NCI-H2107 treated with DMSO at 0.1 percent for 48 hours (cell line): ENCODE measurements at regions not wholly inside any gene's neighbourhood (a gene's known extent, or its start where the extent isn't known, plus 50 kb on each side); places are given as distances from the start of the nearest gene placed in this dataset.

Experiments used
- DNase-seq: peaks from one replicate; lab custom pipeline; 2025; ENCODE audit not compliant: unreplicated experiment; lab: John Stamatoyannopoulos, UW

GRCh38 chr3:34696831-34697230 is 898.4 kb downstream of the PDCD6IP start:
- DNase-seq: no peak

DNA sequence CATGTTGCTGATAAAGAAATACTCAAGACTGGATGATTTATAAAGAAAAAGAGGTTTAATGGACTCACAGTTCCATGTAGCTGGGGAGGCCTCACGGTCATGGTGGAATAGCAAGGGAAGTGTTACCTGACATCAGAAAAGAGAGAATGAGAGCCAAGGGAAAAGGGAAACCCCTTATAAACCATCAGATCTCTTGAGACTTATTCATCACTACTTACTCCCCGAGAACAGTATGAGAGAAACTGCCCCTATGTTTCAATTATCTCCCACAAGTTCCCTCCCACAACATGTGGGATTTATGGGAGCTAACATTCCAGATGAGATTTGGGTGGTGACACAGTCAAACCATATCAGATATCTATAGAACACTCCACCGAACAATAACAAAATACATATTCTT is 904.6 kb downstream of the PDCD6IP start:
- DNase-seq: no peak

- no peak for DNase-seq
Observed at GRCh38 chr3:34724916-34725499, 914.3 kb upstream of the ARPP21 start.

DNA sequence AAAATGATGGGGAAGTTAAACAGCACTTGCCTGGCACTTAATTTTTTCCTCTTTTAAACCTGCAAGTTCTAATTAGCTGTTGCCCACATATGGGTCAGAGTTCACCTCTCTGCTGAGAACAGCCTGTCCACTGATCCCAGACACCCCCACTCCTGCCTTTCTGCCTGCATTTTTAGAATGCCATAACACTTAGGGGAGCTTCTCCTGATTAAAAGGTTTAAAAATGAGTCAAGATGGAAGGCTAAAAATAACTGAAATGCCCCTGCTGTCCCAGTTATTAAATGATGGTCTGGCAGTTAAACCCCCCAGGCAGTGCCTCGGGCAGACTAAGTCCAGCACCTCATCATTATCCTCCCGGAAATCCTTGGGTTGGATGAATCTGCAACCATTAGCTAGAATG is 913.6 kb upstream of the ARPP21 start:
- DNase-seq: no peak

DNA sequence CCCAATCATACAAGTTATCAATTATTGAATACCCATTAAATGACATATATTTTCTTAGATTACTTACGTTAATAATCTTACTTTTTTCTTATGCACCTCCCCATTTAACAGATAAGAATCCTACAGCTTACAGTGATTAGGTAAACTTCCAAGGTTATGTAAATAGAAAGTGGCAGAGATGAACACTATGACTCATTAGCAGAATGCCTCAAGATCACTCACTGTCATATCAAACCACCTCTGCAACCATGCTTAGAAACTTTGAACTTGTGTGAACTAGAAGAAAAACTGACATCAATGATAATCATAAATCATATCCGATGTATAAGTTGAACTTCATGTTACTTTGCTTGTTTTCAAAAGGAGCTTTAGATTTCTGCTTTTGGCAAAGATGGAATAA is 911.6 kb upstream of the ARPP21 start:
- no peak for DNase-seq

DNA sequence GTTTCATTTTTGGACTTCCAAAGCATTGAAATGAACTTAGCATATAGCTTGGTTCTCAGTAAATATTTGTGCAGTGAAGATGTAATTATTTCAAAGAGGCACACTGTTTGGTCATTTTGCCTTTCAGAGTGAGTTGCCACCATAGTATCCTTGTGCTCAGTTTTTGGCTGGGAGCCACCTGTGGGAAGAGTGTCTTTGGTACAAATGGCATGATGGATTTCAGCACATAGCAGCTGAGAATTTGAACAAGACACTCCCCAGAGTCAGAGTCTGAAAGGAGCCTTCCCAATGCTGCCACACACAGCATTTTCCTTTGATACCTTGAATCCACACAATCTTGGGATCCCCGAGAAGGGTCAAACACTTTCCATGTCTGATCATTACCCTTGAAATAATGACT is 897.2 kb upstream of the ARPP21 start:
- DNase-seq: no peak

GRCh38 chr3:34758630-34759261 is 880.6 kb upstream of the ARPP21 start:
- DNase-seq: no peak

- no peak for DNase-seq
Observed at GRCh38 chr3:34777386-34777785, 861.9 kb upstream of the ARPP21 start.

DNA sequence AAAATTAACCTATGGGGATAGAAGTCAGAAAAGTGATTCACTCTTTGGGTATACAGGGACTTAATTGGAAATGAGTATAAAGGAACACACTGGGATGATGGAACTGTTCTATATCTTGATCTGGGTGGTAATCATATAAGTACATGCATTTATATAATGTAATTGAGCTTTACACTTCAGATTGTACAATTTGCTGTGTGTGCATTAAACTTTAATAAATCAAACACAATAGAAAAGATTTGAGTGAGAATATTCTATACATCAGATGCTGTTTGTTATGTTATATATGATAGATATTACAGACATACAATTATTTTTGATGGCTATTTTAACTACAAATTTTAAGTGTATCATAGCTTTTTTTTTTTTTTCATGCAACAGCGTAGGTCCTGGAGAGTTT is 860.2 kb upstream of the ARPP21 start:
- DNase-seq: no peak

GRCh38 chr3:34780294-34780693 is 859.0 kb upstream of the ARPP21 start:
- DNase-seq: no peak

DNA sequence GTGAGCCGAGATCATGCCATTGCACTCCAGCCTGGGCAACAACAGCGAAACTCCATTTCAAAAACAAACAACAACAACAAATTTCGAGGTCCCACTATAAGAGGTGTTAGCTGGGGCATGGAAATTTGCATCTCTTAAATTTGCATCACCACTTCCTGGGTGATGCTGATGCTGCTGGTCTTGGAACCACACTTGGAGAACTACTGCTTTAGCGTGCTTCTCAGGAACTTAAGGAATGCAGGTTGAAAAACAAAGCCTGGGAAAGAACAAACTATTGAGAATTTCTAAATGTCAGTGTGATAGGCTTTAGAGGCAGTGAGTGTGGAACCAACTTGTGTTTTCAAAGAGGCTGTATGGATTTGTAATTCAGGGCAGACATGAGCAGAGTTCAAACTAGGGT is 858.4 kb upstream of the ARPP21 start:
- DNase-seq: no peak

DNA sequence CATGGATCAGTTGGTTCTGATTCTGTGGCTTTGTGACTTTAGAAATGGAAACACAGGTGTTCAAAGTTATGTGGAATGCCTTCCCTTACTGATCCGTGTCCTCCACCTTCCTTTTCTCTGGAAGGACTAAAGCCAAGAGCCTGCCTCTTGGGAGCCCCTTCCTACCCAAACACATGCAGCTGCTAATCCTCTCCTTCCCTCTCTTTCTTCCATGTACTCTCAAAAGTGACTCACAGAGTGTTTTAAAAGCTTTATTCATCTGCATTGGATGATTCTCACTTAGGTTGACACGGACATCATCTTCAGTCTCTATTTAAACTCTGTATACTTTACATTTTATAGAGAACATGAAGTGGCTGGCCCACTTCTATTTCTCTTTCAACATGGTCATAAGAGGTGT is 856.5 kb upstream of the ARPP21 start:
- DNase-seq: peak; percentile 71

DNA sequence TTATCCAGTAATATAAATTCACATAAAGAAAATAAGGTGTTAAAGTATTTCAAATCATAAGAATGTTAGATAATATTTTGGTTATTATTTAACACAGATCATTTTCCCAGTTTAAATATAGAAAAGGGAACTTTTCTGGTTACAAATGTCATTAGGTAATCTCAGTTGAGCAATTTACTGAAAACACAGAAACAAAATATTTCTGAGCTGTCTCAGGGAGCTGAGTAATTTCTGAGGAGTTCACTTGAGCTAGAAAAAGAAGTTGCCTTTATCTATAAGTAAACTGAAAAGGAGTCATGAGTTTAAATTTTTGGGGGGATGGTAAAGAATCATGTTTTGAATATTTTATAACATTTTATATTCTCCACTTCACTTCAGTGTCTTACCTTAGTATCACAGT is 855.4 kb upstream of the ARPP21 start:
- no peak for DNase-seq

GRCh38 chr3:34793057-34793456 is 846.3 kb upstream of the ARPP21 start:
- DNase-seq: no peak

DNA sequence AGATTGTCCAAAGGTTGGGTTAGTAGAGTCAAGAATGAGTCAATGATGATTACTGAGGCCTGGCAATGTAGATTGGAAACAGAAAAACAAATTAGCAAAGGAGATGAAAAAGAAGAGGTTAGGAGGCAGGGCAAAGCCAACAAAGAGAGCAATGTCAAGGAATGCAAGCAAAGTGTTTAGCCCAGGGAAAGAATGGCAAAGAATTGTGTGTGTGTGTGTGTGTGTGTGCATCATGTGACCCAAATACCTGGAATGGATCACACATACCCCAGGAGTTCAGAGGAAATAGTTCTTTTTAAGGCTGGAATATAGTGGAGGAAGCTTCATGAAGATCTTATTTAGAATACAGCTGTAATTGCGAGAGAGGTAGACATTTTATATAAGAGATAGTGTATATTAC is 831.7 kb upstream of the ARPP21 start:
- DNase-seq: no peak

DNA sequence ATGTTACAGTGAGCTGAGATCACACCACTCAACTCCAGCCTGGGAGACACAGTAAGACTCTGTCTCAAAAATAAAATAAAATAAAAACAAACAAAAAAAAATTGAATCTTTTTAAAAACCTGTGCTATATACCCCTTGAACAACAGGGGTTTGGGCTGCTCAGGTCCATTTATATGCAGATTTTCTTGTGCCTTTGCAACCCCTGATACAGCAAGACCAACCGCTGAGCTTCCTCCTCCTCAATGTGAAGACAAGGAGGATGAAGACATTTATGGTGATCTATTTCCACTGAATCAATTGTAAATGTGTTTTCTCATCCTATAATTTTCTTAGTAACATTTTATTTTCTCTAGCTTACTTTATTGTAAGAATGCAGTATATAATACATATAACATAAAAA is 831.0 kb upstream of the ARPP21 start:
- no peak for DNase-seq

DNA sequence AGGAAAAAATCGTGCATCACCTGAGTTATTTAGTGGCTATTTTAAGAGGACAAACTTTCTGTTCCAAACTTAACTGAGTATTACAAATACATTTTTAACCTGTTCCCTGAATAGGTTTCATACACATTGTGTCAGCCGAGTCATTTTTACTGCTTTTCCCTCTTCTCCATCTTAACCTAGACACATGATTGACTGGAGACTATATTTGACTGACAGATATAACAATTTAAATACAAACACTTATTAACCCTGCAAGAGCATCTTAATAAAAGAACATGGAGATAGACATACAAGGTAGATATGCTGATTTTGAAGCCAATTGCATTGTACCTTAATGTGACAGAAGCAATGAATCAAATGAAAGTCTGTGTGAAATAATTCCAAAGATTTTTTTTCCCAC is 810.5 kb upstream of the ARPP21 start:
- DNase-seq: no peak

GRCh38 chr3:34832865-34833508 is 806.3 kb upstream of the ARPP21 start:
- no peak for DNase-seq

DNA sequence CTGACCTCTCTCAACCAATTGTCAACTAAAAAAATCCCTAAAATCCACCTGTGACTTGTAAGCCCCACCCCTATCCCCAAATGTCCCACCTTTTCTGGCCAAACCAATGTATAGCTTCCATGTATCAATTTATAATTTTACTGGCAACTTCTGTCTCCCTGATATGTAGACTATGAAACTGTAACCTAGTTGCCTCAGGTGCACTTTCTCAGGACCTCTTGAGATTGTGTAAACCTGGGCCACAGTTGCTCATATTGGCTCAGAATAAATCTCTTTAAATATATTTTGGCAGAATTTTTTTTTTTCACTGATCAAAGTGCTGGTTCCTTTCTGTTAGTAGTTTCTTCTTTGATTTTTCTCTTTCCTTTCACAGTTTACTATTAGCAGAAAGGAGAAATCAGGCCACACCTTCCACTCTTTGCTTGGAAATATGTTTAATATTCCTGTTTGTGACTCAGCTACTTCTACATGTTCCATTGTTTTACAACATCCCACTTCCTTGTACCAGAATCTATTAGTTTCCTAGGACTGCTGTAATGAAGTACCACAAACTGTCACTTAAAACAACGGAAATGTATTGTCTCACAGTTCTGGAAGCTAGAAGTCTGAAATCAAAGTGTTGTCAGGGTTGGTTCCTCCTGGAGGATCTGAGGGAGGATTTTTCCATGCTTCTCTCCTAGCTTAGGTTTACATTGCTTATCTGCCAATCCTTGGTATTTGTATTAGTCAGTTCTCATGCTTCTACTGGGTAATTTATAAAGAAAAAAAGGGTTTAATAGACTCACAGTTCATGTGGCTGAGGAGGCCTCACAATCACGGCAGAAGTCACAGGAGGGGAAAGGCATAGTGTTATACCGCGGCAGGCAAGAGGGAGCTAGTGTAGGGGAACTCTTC is 801.2 kb upstream of the ARPP21 start:
- DNase-seq: no peak

GRCh38 chr3:34842706-34843480 is 796.4 kb upstream of the ARPP21 start:
- no peak for DNase-seq

GRCh38 chr3:34844323-34844620 is 795.1 kb upstream of the ARPP21 start:
- DNase-seq: no peak
